GM12878 (cell line): ENCODE measurements at regions not wholly inside any gene's neighbourhood (a gene's known extent, or its start where the extent isn't known, plus 50 kb on each side); places are given as distances from the start of the nearest gene placed in this dataset.

Source experiments
- ATAC-seq: fragments of 200-7000 bp; cut with Tn5 transposase; 3 replicates; pipeline ENCODE4 v1.9.1; 2020; ENCODE audit warnings: mild to moderate bottlenecking, moderate library complexity
- BruUV-seq: library from RNA; stranded (reverse); fragments of 400-500 nt; replicated peaks from 2 replicates; lab custom pipeline; 2021; lab: Mats Ljungman, UMichigan
- CTCF ChIA-PET: fragments of 300-600 bp; sonication (Branson Sonifier 250); formaldehyde crosslinking; extraction: SDS; loops from one replicate; lab custom pipeline; 2021; ENCODE audit warnings: inconsistent platforms; lab: Yijun Ruan, JAX
- POLR2A ChIA-PET: fragments of 350-600 bp; formaldehyde crosslinking; extraction: SDS; loops from one replicate; lab custom pipeline; 2021; ENCODE audit warnings: inconsistent platforms; lab: Charles Lee
- RAD21 ChIA-PET: fragments of 300-600 bp; sonication (Branson Sonifier 250); formaldehyde crosslinking; loops from one replicate; lab custom pipeline; 2023; ENCODE audit warnings: antibody characterized with exemption; ENCODE audit not compliant: unreplicated experiment; lab: Charles Lee
- SMC1A ChIA-PET: fragments of 300-600 bp; sonication (Branson Sonifier 250); formaldehyde crosslinking; loops from one replicate; lab custom pipeline; 2023; ENCODE audit not compliant: unreplicated experiment, uncharacterized antibody; lab: Charles Lee
- DNase-seq: peaks from one replicate; pipeline ENCODE4 v3.0.0-alpha.2; 2011; ENCODE audit warnings: low read depth, low spot score
- FAIRE-seq: peaks from 3 replicates; lab custom pipeline; 2011; peaks lifted over from hg19 to GRCh38; lab: Jason Lieb, UNC
- H2AFZ ChIP-seq: 2 replicates; pipeline ENCODE4 v1.6.0; 2011; ENCODE audit warnings: low read depth, low read length, control low read depth; ENCODE audit not compliant: control insufficient read depth
- H3K27ac ChIP-seq: 2 replicates; pipeline ENCODE4 v1.5.1; 2011; ENCODE audit warnings: control low read depth; ENCODE audit not compliant: control insufficient read depth, insufficient read depth
- H3K27me3 ChIP-seq, 2 experiments: replicated peaks in 1 of 2; 2 replicates each; pipeline versions ENCODE4 v1.6.0 to v1.6.1; 2011; ENCODE audit warnings: low read length in 1 of 2; ENCODE audit not compliant: control insufficient read depth in 2 of 2, insufficient read depth in 2 of 2
- H3K36me3 ChIP-seq, 2 experiments: 2 replicates each; pipeline ENCODE4 v1.5.1; 2011; ENCODE audit warnings: low read length in 1 of 2; ENCODE audit not compliant: control insufficient read depth in 2 of 2, insufficient read depth in 2 of 2
- H3K4me1 ChIP-seq: 2 replicates; pipeline ENCODE4 v1.6.1; 2011; ENCODE audit warnings: mild to moderate bottlenecking, low read length, moderate library complexity, mixed read lengths; ENCODE audit not compliant: control insufficient read depth, insufficient read depth
- H3K4me2 ChIP-seq: 2 replicates; pipeline ENCODE4 v1.6.0; 2011; ENCODE audit warnings: control low read depth; ENCODE audit not compliant: control insufficient read depth, insufficient read depth
- H3K4me3 ChIP-seq: fragments of 200-600 bp; sonication (generic); 2 replicates; pipeline ENCODE4 v1.5.1; 2016
- H3K79me2 ChIP-seq: 2 replicates; pipeline ENCODE4 v1.6.0; 2011; ENCODE audit warnings: low read length; ENCODE audit not compliant: control insufficient read depth, insufficient read depth
- H3K9ac ChIP-seq: 2 replicates; pipeline ENCODE4 v1.8.0; 2011; ENCODE audit warnings: low read length, control low read depth, mixed read lengths; ENCODE audit not compliant: control insufficient read depth, insufficient read depth
- H3K9me3 ChIP-seq: replicated peaks from 3 replicates; pipeline ENCODE4 v1.5.1; 2011; ENCODE audit warnings: mild to moderate bottlenecking, low read length; ENCODE audit not compliant: control insufficient read depth, insufficient read depth
- H4K20me1 ChIP-seq: 2 replicates; pipeline ENCODE4 v1.6.0; 2011; ENCODE audit not compliant: control insufficient read depth, insufficient read depth
- EED ChIP-seq: sonication (generic); IDR thresholded peaks from 2 replicates; pipeline ENCODE4 v1.6.1; 2016; ENCODE audit warnings: antibody characterized with exemption, low read depth
- ETV6 ChIP-seq, 2 experiments: fragments of 450-650 bp in 1 of 2; IDR thresholded peaks in 1 of 2; conservative IDR thresholded peaks in 1 of 2; 2 replicates each; pipeline ENCODE4 v1.6.1; 2014; ENCODE audit warnings: antibody characterized with exemption in 1 of 2, borderline replicate concordance in 1 of 2, low read depth in 1 of 2, mild to moderate bottlenecking in 1 of 2, moderate library complexity in 1 of 2
- WGBS: methylation state at CpG from one replicate; pipeline ENCODE4 v1.1.6; 2016; ENCODE audit warnings: low lambda C conversion rate; ENCODE audit not compliant: insufficient replicate concordance, insufficient coverage; ENCODE audit errors: missing lambda C conversion rate; 5-methylcytosine and 5-hydroxymethylcytosine counted together
- in situ Hi-C: fragments of 300-500 bp; cut with MboI; formaldehyde crosslinking; loops from 9 replicates; pipeline ENCODE4 v1.14.3; 2018; ENCODE audit warnings: mixed read lengths
- intact Hi-C: fragments of 100-400 bp; cut with micrococcal nuclease; formaldehyde crosslinking; loops from one replicate; pipeline ENCODE4 v1.14.2; 2022; ENCODE audit not compliant: unreplicated experiment
- TF ChIP-seq, protein P1 (sequence below): fragments of 150-350 bp; IDR thresholded peaks from 2 replicates; pipeline ENCODE4 v1.6.1; 2016; ENCODE audit warnings: low read depth, low read length

GRCh38 chr2:196380575-196380974, 209.2 kb upstream of the STK17B start (continued):
- no peak for TF ChIP-seq ETV6 (conservative IDR thresholded peaks at IDR 0.05 in 1 of 2, IDR thresholded peaks at IDR 0.05 in 1 of 2; ENCODE audit: borderline replicate concordance in 1 of 2, low read depth in 1 of 2)
- TF ChIP-seq EED: 0 out of 2 replicates have a peak, but pooled peaks have one; percentile 12

GRCh38 chr2:196381464-196381863, 210.1 kb upstream of the STK17B start:
- Histone ChIP-seq H3K27ac (peak overlapping the region; percentile 67), H3K4me2 (no peak overlapping the region), H4K20me1 (no peaks in the 10 kb centered on the region), H3K79me2 (peaks cover 68% of the 10 kb centered on the region), H3K9me3 (peaks cover 5% of the 10 kb centered on the region), H3K27me3 (no peaks in the 10 kb centered on the region), H2AFZ (no peak overlapping the region), H3K4me3 (no peak overlapping the region), H3K36me3 (no peaks in the 10 kb centered on the region), H3K4me1 (peaks cover 49% of the 10 kb centered on the region), H3K9ac (no peak overlapping the region)
- WGBS: 93% methylated on average over 3 of the region's 3 CpGs
- DNase-seq: no peak
- RAD21 ChIA-PET: interaction anchor here (1.2 to 2.6 kb wide), 13 partner anchors 9 to 71 kb away, joined by 3 to 37 read pairs (median 6); no protein-coding TSS in a partner anchor
- TF ChIP-seq, protein P1, sequence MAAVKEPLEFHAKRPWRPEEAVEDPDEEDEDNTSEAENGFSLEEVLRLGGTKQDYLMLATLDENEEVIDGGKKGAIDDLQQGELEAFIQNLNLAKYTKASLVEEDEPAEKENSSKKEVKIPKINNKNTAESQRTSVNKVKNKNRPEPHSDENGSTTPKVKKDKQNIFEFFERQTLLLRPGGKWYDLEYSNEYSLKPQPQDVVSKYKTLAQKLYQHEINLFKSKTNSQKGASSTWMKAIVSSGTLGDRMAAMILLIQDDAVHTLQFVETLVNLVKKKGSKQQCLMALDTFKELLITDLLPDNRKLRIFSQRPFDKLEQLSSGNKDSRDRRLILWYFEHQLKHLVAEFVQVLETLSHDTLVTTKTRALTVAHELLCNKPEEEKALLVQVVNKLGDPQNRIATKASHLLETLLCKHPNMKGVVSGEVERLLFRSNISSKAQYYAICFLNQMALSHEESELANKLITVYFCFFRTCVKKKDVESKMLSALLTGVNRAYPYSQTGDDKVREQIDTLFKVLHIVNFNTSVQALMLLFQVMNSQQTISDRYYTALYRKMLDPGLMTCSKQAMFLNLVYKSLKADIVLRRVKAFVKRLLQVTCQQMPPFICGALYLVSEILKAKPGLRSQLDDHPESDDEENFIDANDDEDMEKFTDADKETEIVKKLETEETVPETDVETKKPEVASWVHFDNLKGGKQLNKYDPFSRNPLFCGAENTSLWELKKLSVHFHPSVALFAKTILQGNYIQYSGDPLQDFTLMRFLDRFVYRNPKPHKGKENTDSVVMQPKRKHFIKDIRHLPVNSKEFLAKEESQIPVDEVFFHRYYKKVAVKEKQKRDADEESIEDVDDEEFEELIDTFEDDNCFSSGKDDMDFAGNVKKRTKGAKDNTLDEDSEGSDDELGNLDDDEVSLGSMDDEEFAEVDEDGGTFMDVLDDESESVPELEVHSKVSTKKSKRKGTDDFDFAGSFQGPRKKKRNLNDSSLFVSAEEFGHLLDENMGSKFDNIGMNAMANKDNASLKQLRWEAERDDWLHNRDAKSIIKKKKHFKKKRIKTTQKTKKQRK: no peak
- in situ Hi-C loops (no loop called here), intact Hi-C loops (no loop called here)
- POLR2A ChIA-PET: interaction anchor here (0.6 to 2.4 kb wide), 6 partner anchors 23 to 72 kb away, joined by 3 to 8 read pairs (median 4); no protein-coding TSS in a partner anchor
- BruUV-seq: no TSS peak
- CTCF ChIA-PET: interaction anchor here (0.8 to 2.7 kb wide), 9 partner anchors 9 to 84 kb away, joined by 3 to 19 read pairs (median 6); no protein-coding TSS in a partner anchor
- SMC1A ChIA-PET: interaction anchor here (0.8 to 2.8 kb wide), 14 partner anchors 8 to 85 kb away, joined by 3 to 34 read pairs (median 6); no protein-coding TSS in a partner anchor
- no peak for ATAC-seq
- no peak for FAIRE-seq
